GM12892 (cell line): ENCODE measurements at regions not wholly inside any gene's neighbourhood (a gene's known extent, or its start where the extent isn't known, plus 50 kb on each side); places are given as distances from the start of the nearest gene placed in this dataset.

Experiments used
- POLR2A ChIP-seq: IDR thresholded peaks from 2 replicates; pipeline ENCODE4 v1.6.1; 2011; ENCODE audit warnings: low read depth, low read length, control low read depth
- POLR2AphosphoS5 ChIP-seq: IDR thresholded peaks from 2 replicates; pipeline ENCODE4 v1.6.1; 2011; ENCODE audit warnings: low read depth, low read length, control low read depth

DNA sequence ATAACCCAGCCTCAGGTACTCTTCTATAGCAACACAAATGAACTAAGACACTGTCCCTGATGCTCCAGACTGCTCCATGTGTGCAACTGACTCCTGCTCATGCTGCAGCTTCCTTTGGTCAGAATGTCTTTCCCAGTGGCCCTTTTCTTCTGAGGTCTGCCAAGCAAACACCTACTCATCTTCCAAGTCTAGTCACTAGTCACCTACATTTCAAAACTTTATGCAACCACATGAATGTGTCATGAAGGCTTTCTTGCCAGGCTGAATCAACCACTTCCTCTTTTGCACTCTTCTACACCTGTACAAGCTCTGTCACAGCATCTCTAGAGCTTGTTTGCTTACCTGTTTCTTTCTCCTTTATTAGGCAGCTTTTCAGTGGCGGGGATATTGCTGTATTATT is 75.8 kb downstream of the LSMEM1 start:
- no peak for TF ChIP-seq POLR2A
- no peak for TF ChIP-seq POLR2AphosphoS5
